HCT116 (cell line): ENCODE measurements at regions not wholly inside any gene's neighbourhood (a gene's known extent, or its start where the extent isn't known, plus 50 kb on each side); places are given as distances from the start of the nearest gene placed in this dataset.
A peak's percentile ranks its signal among the peaks of the same experiment; 100 is the strongest.

Experiments
- ATAC-seq: fragments of 200-7000 bp; cut with Tn5 transposase; 2 replicates; pipeline ENCODE4 v1.9.1; 2020; ENCODE audit warnings: mild to moderate bottlenecking, moderate library complexity
- BruUV-seq: library from RNA; stranded (reverse); fragments of 400-500 nt; replicated peaks from 2 replicates; lab custom pipeline; 2021; lab: Mats Ljungman, UMichigan
- CTCF ChIA-PET: fragments of 300-600 bp; sonication (Branson Sonifier 250); formaldehyde crosslinking; loops from one replicate; lab custom pipeline; 2021; ENCODE audit warnings: antibody characterized with exemption; lab: Charles Lee
- POLR2A ChIA-PET: fragments of 300-600, 350-600 bp; sonication (Branson Sonifier 250); formaldehyde crosslinking; loops from one replicate; lab custom pipeline; 2021; ENCODE audit warnings: antibody characterized with exemption; lab: Charles Lee
- RAD21 ChIA-PET, 2 experiments: fragments of 300-600 bp; sonication (Branson Sonifier 250); formaldehyde crosslinking; loops; one replicate each; lab custom pipeline; 2023; ENCODE audit warnings: low total read pairs in 2 of 2; ENCODE audit not compliant: uncharacterized antibody in 2 of 2, unreplicated experiment in 2 of 2, low non-redundant PET in 1 of 2; lab: Charles Lee
- DNase-seq: peaks from one replicate; pipeline ENCODE4 v3.0.0-alpha.2; 2010; ENCODE audit warnings: low read depth, low spot score
- H2AFZ ChIP-seq: fragments of 200-600 bp; shearing (Covaris generic), sonication (generic); 2 replicates; pipeline ENCODE4 v1.6.1; 2017; ENCODE audit warnings: low read depth, mixed run types, mixed read lengths, antibody characterized with exemption, low read length; ENCODE audit not compliant: poor library complexity, severe bottlenecking
- H3K27ac ChIP-seq: 2 replicates; pipeline ENCODE4 v1.5.1; 2012; ENCODE audit warnings: low read depth, low read length
- H3K27me3 ChIP-seq: fragments of 200-600 bp; sonication (generic); 2 replicates; pipeline ENCODE4 v1.6.1; 2016; ENCODE audit warnings: mixed run types, low read length, mixed read lengths; ENCODE audit not compliant: insufficient read depth
- H3K36me3 ChIP-seq, 2 experiments: fragments of 200-500 bp in 1 of 2; fragments of 200-600 bp in 1 of 2; sonication (Bioruptor generic) in 1 of 2; sonication (generic) in 1 of 2; 2 replicates each; pipeline versions ENCODE4 v1.5.1 to v1.6.1; 2014 to 2016; ENCODE audit warnings: low read length in 2 of 2, inconsistent platforms in 1 of 2, mixed read lengths in 1 of 2, mixed run types in 1 of 2; ENCODE audit not compliant: insufficient read depth in 2 of 2, control insufficient read depth in 1 of 2
- H3K4me1 ChIP-seq, 2 experiments: fragments of 200-600 bp in 1 of 2; sonication (generic) in 1 of 2; 2 replicates each; pipeline versions ENCODE4 v1.5.1 to v1.6.1; 2012 to 2017; ENCODE audit warnings: low read length in 2 of 2, inconsistent platforms in 1 of 2, mild to moderate bottlenecking in 1 of 2, mixed read lengths in 1 of 2, mixed run types in 1 of 2, moderate library complexity in 1 of 2; ENCODE audit not compliant: insufficient read depth in 2 of 2, control insufficient read depth in 1 of 2
- H3K4me2 ChIP-seq: fragments of 200-600 bp; sonication (generic); 2 replicates; pipeline ENCODE4 v1.6.1; 2017; ENCODE audit warnings: mixed run types, low read length, mixed read lengths
- H3K4me3 ChIP-seq, 2 experiments: fragments of 200-600 bp in 1 of 2; sonication (generic) in 1 of 2; replicated peaks in 1 of 2; 2 replicates each; pipeline ENCODE4 v1.5.1; 2011 to 2016; ENCODE audit warnings: low read length in 2 of 2, control low read depth in 1 of 2, low read depth in 1 of 2, mild to moderate bottlenecking in 1 of 2, mixed read lengths in 1 of 2, mixed run types in 1 of 2
- H3K79me2 ChIP-seq: fragments of 200-600 bp; sonication (generic); 2 replicates; pipeline ENCODE4 v1.6.1; 2017; ENCODE audit warnings: mild to moderate bottlenecking, mixed run types, low read length, moderate library complexity, mixed read lengths; ENCODE audit not compliant: insufficient read depth
- H3K9ac ChIP-seq: fragments of 200-600 bp; sonication (generic); 2 replicates; pipeline ENCODE4 v1.6.1; 2016; ENCODE audit warnings: low read length, mixed read lengths
- H3K9me2 ChIP-seq: fragments of 200-600 bp; sonication (generic), shearing (Covaris generic); 2 replicates; pipeline ENCODE4 v1.6.1; 2017; ENCODE audit warnings: mixed run types, mild to moderate bottlenecking, moderate library complexity; ENCODE audit not compliant: insufficient read depth
- H3K9me3 ChIP-seq, 2 experiments: fragments of 200-500 bp in 1 of 2; fragments of 200-600 bp in 1 of 2; sonication (Bioruptor generic) in 1 of 2; sonication (generic) in 1 of 2; 2 replicates each; pipeline ENCODE4 v1.6.1; 2014 to 2017; ENCODE audit warnings: low read length in 2 of 2, mixed read lengths in 2 of 2, inconsistent platforms in 1 of 2, low read depth in 1 of 2, mild to moderate bottlenecking in 1 of 2, mixed run types in 1 of 2, moderate library complexity in 1 of 2; ENCODE audit not compliant: control insufficient read depth in 1 of 2, insufficient read depth in 1 of 2
- H4K20me1 ChIP-seq: fragments of 200-600 bp; sonication (generic), shearing (Covaris generic); 2 replicates; pipeline ENCODE4 v1.6.1; 2017; ENCODE audit warnings: mixed run types, mild to moderate bottlenecking, moderate library complexity; ENCODE audit not compliant: insufficient read depth
- MAX ChIP-seq: IDR thresholded peaks from 2 replicates; pipeline ENCODE4 v1.6.1; 2012
- RAD21 ChIP-seq: IDR thresholded peaks from 2 replicates; pipeline ENCODE4 v1.6.1; 2012; ENCODE audit warnings: low read depth, mild to moderate bottlenecking
- intact Hi-C: fragments of 100-400 bp; cut with micrococcal nuclease; formaldehyde crosslinking; loops from 2 replicates; pipeline ENCODE4 v1.10.0; 2022
- TF ChIP-seq, protein P1 (sequence below), 3 experiments: fragments of 200-600 bp in 1 of 3; sonication (generic) in 1 of 3; IDR thresholded peaks in 2 of 3; conservative IDR thresholded peaks in 1 of 3; 2 replicates each; pipeline ENCODE4 v1.5.1; 2012 to 2017; ENCODE audit warnings: low read depth in 2 of 3, low read length in 2 of 3, antibody characterized with exemption in 1 of 3, borderline replicate concordance in 1 of 3, control low read depth in 1 of 3, mild to moderate bottlenecking in 1 of 3, mixed read lengths in 1 of 3, mixed run types in 1 of 3, moderate library complexity in 1 of 3; ENCODE audit not compliant: insufficient read depth in 1 of 3
- TF ChIP-seq, protein P2 (sequence below): IDR thresholded peaks from 2 replicates; pipeline ENCODE4 v1.6.1; 2012

- TF ChIP-seq MAX (no peak), RAD21 (peak; percentile 45)
- TF ChIP-seq, protein P1, sequence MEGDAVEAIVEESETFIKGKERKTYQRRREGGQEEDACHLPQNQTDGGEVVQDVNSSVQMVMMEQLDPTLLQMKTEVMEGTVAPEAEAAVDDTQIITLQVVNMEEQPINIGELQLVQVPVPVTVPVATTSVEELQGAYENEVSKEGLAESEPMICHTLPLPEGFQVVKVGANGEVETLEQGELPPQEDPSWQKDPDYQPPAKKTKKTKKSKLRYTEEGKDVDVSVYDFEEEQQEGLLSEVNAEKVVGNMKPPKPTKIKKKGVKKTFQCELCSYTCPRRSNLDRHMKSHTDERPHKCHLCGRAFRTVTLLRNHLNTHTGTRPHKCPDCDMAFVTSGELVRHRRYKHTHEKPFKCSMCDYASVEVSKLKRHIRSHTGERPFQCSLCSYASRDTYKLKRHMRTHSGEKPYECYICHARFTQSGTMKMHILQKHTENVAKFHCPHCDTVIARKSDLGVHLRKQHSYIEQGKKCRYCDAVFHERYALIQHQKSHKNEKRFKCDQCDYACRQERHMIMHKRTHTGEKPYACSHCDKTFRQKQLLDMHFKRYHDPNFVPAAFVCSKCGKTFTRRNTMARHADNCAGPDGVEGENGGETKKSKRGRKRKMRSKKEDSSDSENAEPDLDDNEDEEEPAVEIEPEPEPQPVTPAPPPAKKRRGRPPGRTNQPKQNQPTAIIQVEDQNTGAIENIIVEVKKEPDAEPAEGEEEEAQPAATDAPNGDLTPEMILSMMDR (IDR thresholded peaks at IDR 0.05 in 2 of 3, conservative IDR thresholded peaks at IDR 0.05 in 1 of 3; ENCODE audit: borderline replicate concordance in 1 of 3, insufficient read depth in 1 of 3, low read depth in 2 of 3, low read length in 2 of 3): peak in 2 of 3 experiments; percentile 59 to 70; a peak in 4 of 6 replicates
- TF ChIP-seq, protein P2, sequence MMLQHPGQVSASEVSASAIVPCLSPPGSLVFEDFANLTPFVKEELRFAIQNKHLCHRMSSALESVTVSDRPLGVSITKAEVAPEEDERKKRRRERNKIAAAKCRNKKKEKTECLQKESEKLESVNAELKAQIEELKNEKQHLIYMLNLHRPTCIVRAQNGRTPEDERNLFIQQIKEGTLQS: no peak
These were observed 1240.7 kb downstream of the C4orf33 start (continued) for GRCh38 chr4:130336585-130337217.

- Histone ChIP-seq H3K9me3 (no peaks in the 10 kb centered on the region), H3K27me3 (no peaks in the 10 kb centered on the region), H3K4me3 (no peak overlapping the region), H3K36me3 (no peaks in the 10 kb centered on the region), H4K20me1 (no peaks in the 10 kb centered on the region), H3K79me2 (no peaks in the 10 kb centered on the region), H3K9ac (no peak overlapping the region), H3K4me1 (no peaks in the 10 kb centered on the region), H3K27ac (no peak overlapping the region), H2AFZ (no peak overlapping the region), H3K4me2 (no peak overlapping the region), H3K9me2 (no peaks in the 10 kb centered on the region)
- no peak for TF ChIP-seq MAX
- ChIA-PET CTCF (no interaction called here), RAD21 (no interaction called here), POLR2A (no interaction called here)
- ATAC-seq: no peak
- intact Hi-C loops: loop anchor here (10.0 kb wide), 1 partner anchor 974 kb away; no protein-coding TSS in a partner anchor
- BruUV-seq: no TSS peak
- DNase-seq: no peak
These were observed 1242.9 kb downstream of the C4orf33 start for GRCh38 chr4:130338851-130339250.
